GM23248 (cell line): ENCODE measurements at regions not wholly inside any gene's neighbourhood (a gene's known extent, or its start where the extent isn't known, plus 50 kb on each side); places are given as distances from the start of the nearest gene placed in this dataset.

Source experiments
- DNase-seq: peaks from one replicate; pipeline ENCODE4 v3.0.0-alpha.2; 2015
- H2AFZ ChIP-seq: fragments of 200-600 bp; sonication (generic); 2 replicates; pipeline ENCODE4 v1.6.1; 2016; ENCODE audit warnings: antibody characterized with exemption
- H3F3A ChIP-seq: fragments of 200-600 bp; sonication (generic); 2 replicates; pipeline ENCODE4 v1.6.1; 2016; ENCODE audit warnings: mild to moderate bottlenecking, antibody characterized with exemption, mixed run types; ENCODE audit not compliant: insufficient read depth
- H3K27ac ChIP-seq: fragments of 200-600 bp; sonication (generic); 2 replicates; pipeline ENCODE4 v1.5.1; 2016; ENCODE audit warnings: mild to moderate bottlenecking
- H3K27me3 ChIP-seq: fragments of 200-600 bp; sonication (generic); replicated peaks from 2 replicates; pipeline ENCODE4 v1.6.1; 2016; ENCODE audit warnings: mild to moderate bottlenecking; ENCODE audit not compliant: insufficient read depth
- H3K36me3 ChIP-seq: fragments of 200-600 bp; sonication (generic); 2 replicates; pipeline ENCODE4 v1.6.1; 2016; ENCODE audit warnings: low read depth, mild to moderate bottlenecking
- H3K4me1 ChIP-seq: fragments of 200-600 bp; sonication (generic); 2 replicates; pipeline ENCODE4 v1.6.1; 2016; ENCODE audit warnings: mild to moderate bottlenecking; ENCODE audit not compliant: insufficient read depth
- H3K4me2 ChIP-seq: fragments of 200-600 bp; sonication (generic); one replicate; pipeline ENCODE4 v1.6.1; 2016; ENCODE audit warnings: mild to moderate bottlenecking; ENCODE audit not compliant: unreplicated experiment
- H3K4me3 ChIP-seq: fragments of 200-600 bp; sonication (generic); 2 replicates; pipeline ENCODE4 v1.5.1; 2016; ENCODE audit warnings: mild to moderate bottlenecking
- H3K79me2 ChIP-seq: fragments of 200-600 bp; sonication (generic); 2 replicates; pipeline ENCODE4 v1.6.1; 2016; ENCODE audit warnings: mild to moderate bottlenecking; ENCODE audit not compliant: insufficient read depth
- H3K9ac ChIP-seq: fragments of 200-600 bp; sonication (generic); 2 replicates; pipeline ENCODE4 v1.6.1; 2016; ENCODE audit warnings: mild to moderate bottlenecking
- H3K9me2 ChIP-seq: fragments of 200-600 bp; sonication (generic); 2 replicates; pipeline ENCODE4 v1.6.1; 2016; ENCODE audit warnings: mixed run types, mild to moderate bottlenecking, moderate library complexity; ENCODE audit not compliant: insufficient read depth
- H3K9me3 ChIP-seq: fragments of 200-600 bp; sonication (generic); one replicate; pipeline ENCODE4 v1.6.1; 2017; ENCODE audit warnings: low read depth
- H4K20me1 ChIP-seq: fragments of 200-600 bp; sonication (generic); 2 replicates; pipeline ENCODE4 v1.6.0; 2016; ENCODE audit not compliant: insufficient read depth
- EZH2 ChIP-seq: fragments of 200-600 bp; sonication (generic); IDR thresholded peaks from 2 replicates; pipeline ENCODE4 v1.6.1; 2018; ENCODE audit warnings: antibody characterized with exemption, mild to moderate bottlenecking; ENCODE audit not compliant: insufficient read depth, poor library complexity, severe bottlenecking
- EZH2phosphoT487 ChIP-seq: fragments of 200-600 bp; sonication (generic); IDR thresholded peaks from 2 replicates; pipeline ENCODE4 v1.6.1; 2018; ENCODE audit warnings: antibody characterized with exemption, moderate library complexity, mild to moderate bottlenecking, low read depth; ENCODE audit not compliant: insufficient read depth
- WGBS, 2 experiments: methylation state at CpG; one replicate each; pipeline ENCODE4 v1.1.6; 2015 to 2017; ENCODE audit warnings: low lambda C conversion rate in 2 of 2, low coverage in 1 of 2; ENCODE audit errors: missing lambda C conversion rate in 2 of 2; 5-methylcytosine and 5-hydroxymethylcytosine counted together
- in situ Hi-C: fragments of 300-500 bp; cut with MboI; formaldehyde crosslinking; loops from 2 replicates; pipeline ENCODE4 v1.15.0; 2020

DNA sequence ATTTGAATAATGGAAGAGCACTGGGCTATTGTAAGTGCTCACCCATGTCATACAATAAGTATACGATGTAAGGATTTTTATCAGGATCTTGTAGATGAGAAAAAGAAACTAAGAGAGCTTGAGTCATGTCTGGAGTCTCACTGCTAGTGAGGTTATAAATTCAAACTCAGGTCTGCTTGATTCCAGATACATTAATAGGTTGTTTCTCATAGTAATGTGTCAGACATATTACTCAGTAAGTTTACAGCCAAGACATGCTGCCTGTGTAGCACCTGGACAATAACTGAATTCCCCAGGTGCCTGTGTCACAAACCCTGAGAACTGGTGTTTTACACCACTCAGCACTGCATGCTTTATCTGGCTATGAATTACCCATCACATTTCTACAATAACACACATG is 216.9 kb upstream of the LRP1B start:
- H3K4me3 ChIP-seq, result no peak overlapping the region
- no peaks in the 10 kb centered on the region for H4K20me1 ChIP-seq
- TF ChIP-seq EZH2phosphoT487 (no peak), EZH2 (no peak)
- no peak overlapping the region for H3K9ac ChIP-seq
- H3F3A ChIP-seq, result no peaks in the 10 kb centered on the region
- H2AFZ ChIP-seq, result no peak overlapping the region
- DNase-seq, result no peak
- H3K4me2 ChIP-seq, result no peak overlapping the region
- 17 to 23% methylated on average over 1 of the region's 1 CpG for whole genome bisulfite sequencing, 2 experiments
- no peaks in the 10 kb centered on the region for H3K4me1 ChIP-seq
- no peak overlapping the region for H3K27ac ChIP-seq
- H3K27me3 ChIP-seq, result no peaks in the 10 kb centered on the region
- no peaks in the 10 kb centered on the region for H3K79me2 ChIP-seq
- in situ Hi-C loops, result no loop called here
- no peaks in the 10 kb centered on the region for H3K36me3 ChIP-seq
- no peaks in the 10 kb centered on the region for H3K9me2 ChIP-seq
- no peaks in the 10 kb centered on the region for H3K9me3 ChIP-seq

DNA sequence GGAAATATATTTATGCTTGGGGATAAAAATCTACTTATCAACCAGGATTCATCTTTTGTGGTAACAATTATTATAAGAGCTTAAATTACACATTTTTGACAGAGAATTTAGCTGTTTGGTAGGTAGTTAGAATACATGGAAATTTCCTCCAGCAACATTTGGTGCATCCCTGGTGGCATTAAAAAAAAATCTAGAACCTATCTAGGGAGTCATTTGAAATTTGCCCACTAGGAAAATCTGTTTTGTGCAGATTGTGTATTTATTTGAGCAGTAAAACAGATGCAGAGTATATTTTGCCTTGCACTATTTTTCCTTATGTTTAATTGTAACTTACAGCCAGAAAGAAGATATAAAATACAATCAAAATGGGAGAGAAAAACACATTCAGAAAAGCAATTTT is 208.4 kb upstream of the LRP1B start:
- no peaks in the 10 kb centered on the region for H3K9me3 ChIP-seq
- H3K4me3 ChIP-seq, result no peak overlapping the region
- TF ChIP-seq EZH2phosphoT487, result no peak
- TF ChIP-seq EZH2, result no peak
- H3K4me2 ChIP-seq, result no peak overlapping the region
- no peaks in the 10 kb centered on the region for H3F3A ChIP-seq
- no peaks in the 10 kb centered on the region for H4K20me1 ChIP-seq
- no peaks in the 10 kb centered on the region for H3K9me2 ChIP-seq
- no peaks in the 10 kb centered on the region for H3K36me3 ChIP-seq
- no peak overlapping the region for H3K27ac ChIP-seq
- no peaks in the 10 kb centered on the region for H3K27me3 ChIP-seq
- DNase-seq, result no peak
- in situ Hi-C loops, result no loop called here
- H2AFZ ChIP-seq, result no peak overlapping the region
- H3K4me1 ChIP-seq, result no peaks in the 10 kb centered on the region
- H3K9ac ChIP-seq, result no peak overlapping the region
- no peaks in the 10 kb centered on the region for H3K79me2 ChIP-seq

GRCh38 chr2:142332196-142332595 is 201.4 kb upstream of the LRP1B start:
- no peak overlapping the region for H3K4me3 ChIP-seq
- H3K27me3 ChIP-seq, result no peaks in the 10 kb centered on the region
- H4K20me1 ChIP-seq, result no peaks in the 10 kb centered on the region
- H3K4me1 ChIP-seq, result no peaks in the 10 kb centered on the region
- no peaks in the 10 kb centered on the region for H3K9me2 ChIP-seq
- no peaks in the 10 kb centered on the region for H3F3A ChIP-seq
- H3K9ac ChIP-seq, result no peak overlapping the region
- H2AFZ ChIP-seq, result no peak overlapping the region
- no peak overlapping the region for H3K27ac ChIP-seq
- H3K79me2 ChIP-seq, result no peaks in the 10 kb centered on the region
- 8 to 15% methylated on average over 2 of the region's 2 CpGs for WGBS, 2 experiments
- DNase-seq, result no peak
- H3K36me3 ChIP-seq, result no peaks in the 10 kb centered on the region
- in situ Hi-C loops, result no loop called here
- no peak overlapping the region for H3K4me2 ChIP-seq
- TF ChIP-seq EZH2phosphoT487 (no peak), EZH2 (no peak)
- H3K9me3 ChIP-seq, result no peaks in the 10 kb centered on the region

- no peaks in the 10 kb centered on the region for H3K4me1 ChIP-seq
- H3F3A ChIP-seq, result no peaks in the 10 kb centered on the region
- no peaks in the 10 kb centered on the region for H3K9me2 ChIP-seq
- H2AFZ ChIP-seq, result no peak overlapping the region
- no peak overlapping the region for H3K4me2 ChIP-seq
- H3K9ac ChIP-seq, result no peak overlapping the region
- no peaks in the 10 kb centered on the region for H4K20me1 ChIP-seq
- no peak for TF ChIP-seq EZH2phosphoT487
- TF ChIP-seq EZH2, result no peak
- no peaks in the 10 kb centered on the region for H3K27me3 ChIP-seq
- no peak overlapping the region for H3K27ac ChIP-seq
- H3K4me3 ChIP-seq, result no peak overlapping the region
- 14 to 27% methylated on average over 1 of the region's 1 CpG for WGBS, 2 experiments
- H3K79me2 ChIP-seq, result no peaks in the 10 kb centered on the region
- DNase-seq, result no peak
- H3K9me3 ChIP-seq, result no peaks in the 10 kb centered on the region
- no peaks in the 10 kb centered on the region for H3K36me3 ChIP-seq
- in situ Hi-C loops, result no loop called here
These were observed 199.6 kb upstream of the LRP1B start for GRCh38 chr2:142330458-142330857.

- H3K4me3 ChIP-seq, result no peak overlapping the region
- H3F3A ChIP-seq, result no peaks in the 10 kb centered on the region
- H3K79me2 ChIP-seq, result no peaks in the 10 kb centered on the region
- H3K4me2 ChIP-seq, result no peak overlapping the region
- H3K27me3 ChIP-seq, result no peaks in the 10 kb centered on the region
- DNase-seq, result no peak
- no peaks in the 10 kb centered on the region for H4K20me1 ChIP-seq
- H2AFZ ChIP-seq, result no peak overlapping the region
- no peaks in the 10 kb centered on the region for H3K9me2 ChIP-seq
- no peak for TF ChIP-seq EZH2phosphoT487
- no peak for TF ChIP-seq EZH2
- H3K9me3 ChIP-seq, result no peaks in the 10 kb centered on the region
- in situ Hi-C loops, result no loop called here
- no peak overlapping the region for H3K27ac ChIP-seq
- no peaks in the 10 kb centered on the region for H3K4me1 ChIP-seq
- no peaks in the 10 kb centered on the region for H3K36me3 ChIP-seq
- H3K9ac ChIP-seq, result no peak overlapping the region
These were observed 195.1 kb upstream of the LRP1B start for GRCh38 chr2:142325870-142326269.
